HCT116 (cell line): ENCODE measurements at regions not wholly inside any gene's neighbourhood (a gene's known extent, or its start where the extent isn't known, plus 50 kb on each side); places are given as distances from the start of the nearest gene placed in this dataset.

Experiments used
- ATAC-seq: fragments of 200-7000 bp; cut with Tn5 transposase; 2 replicates; pipeline ENCODE4 v1.9.1; 2020; ENCODE audit warnings: mild to moderate bottlenecking, moderate library complexity
- BruUV-seq: library from RNA; stranded (reverse); fragments of 400-500 nt; replicated peaks from 2 replicates; lab custom pipeline; 2021; lab: Mats Ljungman, UMichigan
- CTCF ChIA-PET: fragments of 300-600 bp; sonication (Branson Sonifier 250); formaldehyde crosslinking; loops from one replicate; lab custom pipeline; 2021; ENCODE audit warnings: antibody characterized with exemption; lab: Charles Lee
- POLR2A ChIA-PET: fragments of 300-600, 350-600 bp; sonication (Branson Sonifier 250); formaldehyde crosslinking; loops from one replicate; lab custom pipeline; 2021; ENCODE audit warnings: antibody characterized with exemption; lab: Charles Lee
- RAD21 ChIA-PET, 2 experiments: fragments of 300-600 bp; sonication (Branson Sonifier 250); formaldehyde crosslinking; loops; one replicate each; lab custom pipeline; 2023; ENCODE audit warnings: low total read pairs in 2 of 2; ENCODE audit not compliant: uncharacterized antibody in 2 of 2, unreplicated experiment in 2 of 2, low non-redundant PET in 1 of 2; lab: Charles Lee
- DNase-seq: peaks from one replicate; pipeline ENCODE4 v3.0.0-alpha.2; 2010; ENCODE audit warnings: low read depth, low spot score
- H2AFZ ChIP-seq: fragments of 200-600 bp; shearing (Covaris generic), sonication (generic); 2 replicates; pipeline ENCODE4 v1.6.1; 2017; ENCODE audit warnings: low read depth, mixed run types, mixed read lengths, antibody characterized with exemption, low read length; ENCODE audit not compliant: poor library complexity, severe bottlenecking
- H3K27ac ChIP-seq: 2 replicates; pipeline ENCODE4 v1.5.1; 2012; ENCODE audit warnings: low read depth, low read length
- H3K27me3 ChIP-seq: fragments of 200-600 bp; sonication (generic); 2 replicates; pipeline ENCODE4 v1.6.1; 2016; ENCODE audit warnings: mixed run types, low read length, mixed read lengths; ENCODE audit not compliant: insufficient read depth
- H3K36me3 ChIP-seq, 2 experiments: fragments of 200-500 bp in 1 of 2; fragments of 200-600 bp in 1 of 2; sonication (Bioruptor generic) in 1 of 2; sonication (generic) in 1 of 2; 2 replicates each; pipeline versions ENCODE4 v1.5.1 to v1.6.1; 2014 to 2016; ENCODE audit warnings: low read length in 2 of 2, inconsistent platforms in 1 of 2, mixed read lengths in 1 of 2, mixed run types in 1 of 2; ENCODE audit not compliant: insufficient read depth in 2 of 2, control insufficient read depth in 1 of 2
- H3K4me1 ChIP-seq, 2 experiments: fragments of 200-600 bp in 1 of 2; sonication (generic) in 1 of 2; 2 replicates each; pipeline versions ENCODE4 v1.5.1 to v1.6.1; 2012 to 2017; ENCODE audit warnings: low read length in 2 of 2, inconsistent platforms in 1 of 2, mild to moderate bottlenecking in 1 of 2, mixed read lengths in 1 of 2, mixed run types in 1 of 2, moderate library complexity in 1 of 2; ENCODE audit not compliant: insufficient read depth in 2 of 2, control insufficient read depth in 1 of 2
- H3K4me2 ChIP-seq: fragments of 200-600 bp; sonication (generic); 2 replicates; pipeline ENCODE4 v1.6.1; 2017; ENCODE audit warnings: mixed run types, low read length, mixed read lengths
- H3K4me3 ChIP-seq, 2 experiments: fragments of 200-600 bp in 1 of 2; sonication (generic) in 1 of 2; replicated peaks in 1 of 2; 2 replicates each; pipeline ENCODE4 v1.5.1; 2011 to 2016; ENCODE audit warnings: low read length in 2 of 2, control low read depth in 1 of 2, low read depth in 1 of 2, mild to moderate bottlenecking in 1 of 2, mixed read lengths in 1 of 2, mixed run types in 1 of 2
- H3K79me2 ChIP-seq: fragments of 200-600 bp; sonication (generic); 2 replicates; pipeline ENCODE4 v1.6.1; 2017; ENCODE audit warnings: mild to moderate bottlenecking, mixed run types, low read length, moderate library complexity, mixed read lengths; ENCODE audit not compliant: insufficient read depth
- H3K9ac ChIP-seq: fragments of 200-600 bp; sonication (generic); 2 replicates; pipeline ENCODE4 v1.6.1; 2016; ENCODE audit warnings: low read length, mixed read lengths
- H3K9me2 ChIP-seq: fragments of 200-600 bp; sonication (generic), shearing (Covaris generic); 2 replicates; pipeline ENCODE4 v1.6.1; 2017; ENCODE audit warnings: mixed run types, mild to moderate bottlenecking, moderate library complexity; ENCODE audit not compliant: insufficient read depth
- H3K9me3 ChIP-seq, 2 experiments: fragments of 200-500 bp in 1 of 2; fragments of 200-600 bp in 1 of 2; sonication (Bioruptor generic) in 1 of 2; sonication (generic) in 1 of 2; 2 replicates each; pipeline ENCODE4 v1.6.1; 2014 to 2017; ENCODE audit warnings: low read length in 2 of 2, mixed read lengths in 2 of 2, inconsistent platforms in 1 of 2, low read depth in 1 of 2, mild to moderate bottlenecking in 1 of 2, mixed run types in 1 of 2, moderate library complexity in 1 of 2; ENCODE audit not compliant: control insufficient read depth in 1 of 2, insufficient read depth in 1 of 2
- H4K20me1 ChIP-seq: fragments of 200-600 bp; sonication (generic), shearing (Covaris generic); 2 replicates; pipeline ENCODE4 v1.6.1; 2017; ENCODE audit warnings: mixed run types, mild to moderate bottlenecking, moderate library complexity; ENCODE audit not compliant: insufficient read depth
- ATF3 ChIP-seq: IDR thresholded peaks from 2 replicates; pipeline ENCODE4 v1.6.1; 2012
- CEBPB ChIP-seq: IDR thresholded peaks from 2 replicates; pipeline ENCODE4 v1.6.1; 2012; ENCODE audit warnings: low read depth
- CTCF ChIP-seq, 3 experiments: fragments of 200-600 bp in 1 of 3; sonication (generic) in 1 of 3; IDR thresholded peaks in 2 of 3; conservative IDR thresholded peaks in 1 of 3; 2 replicates each; pipeline ENCODE4 v1.5.1; 2012 to 2017; ENCODE audit warnings: low read depth in 2 of 3, low read length in 2 of 3, antibody characterized with exemption in 1 of 3, borderline replicate concordance in 1 of 3, control low read depth in 1 of 3, mild to moderate bottlenecking in 1 of 3, mixed read lengths in 1 of 3, mixed run types in 1 of 3, moderate library complexity in 1 of 3; ENCODE audit not compliant: insufficient read depth in 1 of 3
- EGR1 ChIP-seq: IDR thresholded peaks from 2 replicates; pipeline ENCODE4 v1.6.1; 2012; ENCODE audit warnings: low read depth
- ELF1 ChIP-seq: IDR thresholded peaks from 2 replicates; pipeline ENCODE4 v1.6.1; 2012; ENCODE audit warnings: low read depth, borderline replicate concordance
- EZH2 ChIP-seq: fragments of 200-600 bp; sonication (generic); IDR thresholded peaks from 2 replicates; pipeline ENCODE4 v1.6.1; 2017; ENCODE audit warnings: antibody characterized with exemption, mixed run types
- EZH2phosphoT487 ChIP-seq: fragments of 200-600 bp; IDR thresholded peaks from 2 replicates; pipeline ENCODE4 v1.6.1; 2018; ENCODE audit warnings: antibody characterized with exemption, borderline replicate concordance
- JUND ChIP-seq: IDR thresholded peaks from 2 replicates; pipeline ENCODE4 v1.6.1; 2012
- MAX ChIP-seq: IDR thresholded peaks from 2 replicates; pipeline ENCODE4 v1.6.1; 2012
- POLR2A ChIP-seq: IDR thresholded peaks from 2 replicates; pipeline ENCODE4 v1.7.0; 2011; ENCODE audit warnings: borderline replicate concordance; ENCODE audit not compliant: insufficient read depth, insufficient read length; ENCODE audit errors: extremely low read depth
- POLR2AphosphoS5 ChIP-seq: IDR thresholded peaks from 2 replicates; pipeline ENCODE4 v1.6.1; 2011; ENCODE audit warnings: mild to moderate bottlenecking, low read depth, low read length, moderate library complexity
- REST ChIP-seq: IDR thresholded peaks from 2 replicates; pipeline ENCODE4 v1.6.1; 2012; ENCODE audit warnings: low read depth
- YY1 ChIP-seq: IDR thresholded peaks from 2 replicates; pipeline ENCODE4 v1.6.1; 2011; ENCODE audit warnings: low read length, low read depth, moderate library complexity, mild to moderate bottlenecking; ENCODE audit not compliant: insufficient replicate concordance; ENCODE audit errors: extremely low read depth
- ZFX ChIP-seq: fragments of 450-650 bp; IDR thresholded peaks from 2 replicates; pipeline ENCODE4 v1.6.1; 2017
- intact Hi-C: fragments of 100-400 bp; cut with micrococcal nuclease; formaldehyde crosslinking; loops from 2 replicates; pipeline ENCODE4 v1.10.0; 2022

- Histone ChIP-seq H3K27ac (no peak overlapping the region), H3K9ac (no peak overlapping the region), H3K36me3 (no peaks in the 10 kb centered on the region), H3K9me2 (no peaks in the 10 kb centered on the region), H3K27me3 (peaks cover 18% of the 10 kb centered on the region), H3K4me3 (no peak overlapping the region), H3K79me2 (no peaks in the 10 kb centered on the region), H3K9me3 (no peaks in the 10 kb centered on the region), H3K4me1 (no peaks in the 10 kb centered on the region), H2AFZ (no peak overlapping the region), H4K20me1 (no peaks in the 10 kb centered on the region), H3K4me2 (no peak overlapping the region)
- CTCF ChIA-PET: no interaction called here
- no TSS peak for BruUV-seq
- no peak for ATAC-seq
- TF ChIP-seq YY1 (no peak), ATF3 (no peak), EZH2 (no peak), ZFX (no peak), POLR2AphosphoS5 (no peak), POLR2A (no peak), EZH2phosphoT487 (no peak)
- RAD21 ChIA-PET: no interaction called here
- intact Hi-C loops: no loop called here
- DNase-seq: no peak
- POLR2A ChIA-PET: no interaction called here
Observed at GRCh38 chr1:213466541-213466940, 415.5 kb downstream of the RPS6KC1 start.

- DNase-seq (no peak), ATAC-seq (no peak)
- no TSS peak for BruUV-seq
- CTCF ChIA-PET: no interaction called here
- POLR2A ChIA-PET: no interaction called here
- no peaks in the 10 kb centered on the region for H3K79me2 ChIP-seq
- H3K9me2 ChIP-seq: no peaks in the 10 kb centered on the region
- intact Hi-C loops: no loop called here
- no peak overlapping the region for H3K4me2 ChIP-seq
- no peak overlapping the region for H3K27ac ChIP-seq
- RAD21 ChIA-PET: no interaction called here
- H3K9me3 ChIP-seq: no peaks in the 10 kb centered on the region
- no peak overlapping the region for H2AFZ ChIP-seq
- no peaks in the 10 kb centered on the region for H3K36me3 ChIP-seq
- no peak overlapping the region for H3K9ac ChIP-seq
- H3K4me1 ChIP-seq: no peaks in the 10 kb centered on the region
- H3K4me3 ChIP-seq: no peak overlapping the region
- peaks cover 31% of the 10 kb centered on the region; the same call in 1 of the 2 replicates for H3K27me3 ChIP-seq
- no peaks in the 10 kb centered on the region for H4K20me1 ChIP-seq
- TF ChIP-seq EZH2 (no peak), REST (no peak), EGR1 (no peak), EZH2phosphoT487 (no peak), YY1 (no peak), ATF3 (no peak), POLR2A (no peak), JUND (no peak), POLR2AphosphoS5 (no peak), ELF1 (no peak), MAX (no peak), ZFX (no peak), CEBPB (no peak), CTCF (IDR thresholded peaks at IDR 0.05 in 2 of 3, conservative IDR thresholded peaks at IDR 0.05 in 1 of 3; ENCODE audit: borderline replicate concordance in 1 of 3, insufficient read depth in 1 of 3, low read depth in 2 of 3, low read length in 2 of 3) (no peak)
Observed at GRCh38 chr1:213474054-213474453, 423.0 kb downstream of the RPS6KC1 start.
